Pons (tissue), 1 donor: ENCODE measurements at regions not wholly inside any gene's neighbourhood (a gene's known extent, or its start where the extent isn't known, plus 50 kb on each side); places are given as distances from the start of the nearest gene placed in this dataset.
"Not testable (repeated sequence)": the region's sequence is repeated elsewhere in the genome, so short reads cannot be mapped to it uniquely, and the experiment has no call there.

Experiments
- DNase-seq: peaks from one replicate; pipeline ENCODE4 v3.0.0-alpha.2; 2016; ENCODE audit warnings: low spot score

GRCh38 chr9:129455151-129455995, 165.5 kb downstream of the C9orf50 start:
- no peak for DNase-seq

GRCh38 chr9:129454467-129455067, 166.3 kb downstream of the C9orf50 start:
- DNase-seq: no peak

DNA sequence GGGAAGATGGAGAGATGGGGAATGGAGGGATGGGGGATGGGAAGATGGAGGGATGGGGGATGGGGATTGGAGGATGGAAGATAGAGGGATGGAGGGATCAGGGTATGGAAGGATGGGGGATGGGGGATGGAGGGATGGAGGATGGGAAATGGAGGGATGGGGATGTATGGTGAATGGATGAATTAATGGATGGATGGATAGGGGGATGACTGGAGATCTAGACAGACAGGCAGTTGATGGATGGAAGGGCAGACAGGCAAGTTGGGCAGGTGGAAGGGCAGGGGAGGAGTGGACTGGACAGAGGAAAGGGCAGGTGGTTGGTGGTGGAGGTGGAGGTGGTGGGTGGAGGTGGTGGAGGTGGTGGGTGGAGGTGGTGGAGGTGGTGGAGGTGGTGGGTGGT, 167.2 kb downstream of the C9orf50 start:
- no peak for DNase-seq

- DNase-seq: no peak
These were observed 169.2 kb downstream of the C9orf50 start for GRCh38 chr9:129451669-129452068.

- DNase-seq: peak; percentile 16
These were observed 169.7 kb downstream of the C9orf50 start for GRCh38 chr9:129451089-129451656.

GRCh38 chr9:129449066-129449465, 171.8 kb downstream of the C9orf50 start:
- DNase-seq: no peak

DNA sequence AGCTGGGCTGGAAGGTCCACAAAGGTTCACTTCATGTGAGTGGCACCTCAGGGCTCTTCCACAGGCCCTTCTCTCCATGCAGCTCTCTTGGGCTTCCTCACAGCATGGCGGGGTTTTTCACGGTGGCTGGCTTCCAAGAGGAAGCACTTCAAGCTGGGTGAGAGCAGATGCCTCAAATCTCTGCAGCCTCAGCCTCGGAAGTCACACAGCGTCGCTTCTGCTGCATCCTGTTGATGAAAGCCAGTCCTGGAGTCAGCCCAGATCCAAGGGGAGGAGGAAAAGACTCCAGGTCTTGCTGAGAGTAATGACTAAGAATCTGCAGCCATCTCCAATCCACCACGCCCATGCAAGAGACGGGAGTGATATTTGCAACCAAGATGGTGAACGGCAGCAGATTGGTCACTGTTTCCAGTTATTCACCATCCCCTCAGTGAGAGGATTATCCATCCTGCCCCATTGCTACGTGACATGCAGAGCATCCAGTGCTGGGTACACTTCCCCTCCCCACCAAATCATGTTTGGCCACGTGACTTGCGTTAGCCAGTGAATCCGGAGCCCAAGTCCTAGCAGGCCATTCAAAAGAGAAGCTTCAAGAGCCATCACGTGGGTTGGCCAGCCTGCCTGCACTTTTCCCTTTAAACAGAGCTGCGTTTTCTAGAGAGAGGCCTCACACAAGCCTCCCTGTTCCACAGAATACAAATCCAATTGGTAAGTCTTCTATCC, 173.9 kb downstream of the C9orf50 start:
- DNase-seq: peak; percentile 68

DNA sequence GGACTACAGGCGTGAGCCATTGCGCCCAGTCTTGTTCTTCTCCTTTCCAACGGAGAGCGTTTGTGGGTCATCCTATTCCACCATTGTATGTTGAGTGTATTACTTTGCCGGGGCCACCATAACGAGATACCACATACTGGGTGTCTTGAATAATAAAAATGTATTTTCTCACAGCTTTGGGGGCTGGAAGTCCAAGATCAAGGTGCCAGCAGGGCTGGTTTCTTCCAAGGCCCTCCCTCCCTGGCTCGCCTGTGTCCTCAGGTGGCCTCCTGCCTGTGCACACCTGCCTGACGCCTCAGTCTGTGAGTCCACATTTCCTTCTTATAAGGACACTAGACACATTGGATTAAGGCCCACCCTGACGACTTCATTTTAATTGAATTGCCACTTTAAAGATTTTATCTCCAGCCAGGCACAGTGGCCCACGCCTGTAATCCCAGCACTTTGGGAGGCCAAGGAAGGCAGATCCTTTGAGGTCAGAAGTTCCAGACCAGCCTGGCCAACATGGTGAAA, 175.1 kb downstream of the C9orf50 start:
- DNase-seq: no peak

- DNase-seq: not testable (repeated sequence)
These were observed 177.3 kb downstream of the C9orf50 start for GRCh38 chr9:129443515-129444164.

DNA sequence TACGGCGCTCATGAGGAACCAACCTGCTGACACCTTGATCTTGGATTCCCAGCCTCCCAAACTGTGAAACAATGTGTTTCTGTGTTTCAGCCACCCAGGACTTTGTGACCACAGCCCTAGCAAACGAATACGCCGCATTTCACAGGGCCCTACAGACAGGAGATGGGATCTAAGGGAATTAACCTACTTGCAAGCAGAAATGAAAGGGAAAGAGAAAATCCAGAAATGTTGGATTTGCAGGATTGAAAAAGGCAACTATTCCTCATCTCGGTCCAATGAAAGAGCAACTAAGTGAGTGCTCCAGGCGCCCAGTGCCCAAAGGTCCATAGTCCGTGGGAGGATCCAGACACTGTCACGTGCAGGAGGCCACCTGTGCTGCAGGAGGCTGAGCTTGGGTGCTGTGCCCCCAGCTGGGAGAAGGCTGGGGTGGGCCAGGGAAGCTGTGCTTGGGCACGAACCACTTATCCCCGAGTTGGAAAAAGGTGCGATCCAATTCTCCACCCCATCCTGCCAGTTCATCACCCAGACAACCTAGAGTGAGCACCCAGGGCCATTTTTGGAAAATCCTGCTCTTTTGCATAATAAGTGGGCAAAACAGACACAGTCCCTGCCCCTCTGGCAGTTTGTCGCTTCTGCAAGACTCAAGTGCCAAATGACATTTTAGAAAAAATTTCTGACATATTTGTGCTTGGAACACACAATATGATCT, 177.9 kb downstream of the C9orf50 start:
- DNase-seq: no peak

- no peak for DNase-seq
These were observed 179.0 kb downstream of the C9orf50 start for GRCh38 chr9:129441852-129442251.

GRCh38 chr9:129440435-129441186, 180.3 kb downstream of the C9orf50 start:
- no peak for DNase-seq

GRCh38 chr9:129439242-129439641, 181.7 kb downstream of the C9orf50 start:
- no peak for DNase-seq

- DNase-seq: no peak
These were observed 183.1 kb downstream of the C9orf50 start for GRCh38 chr9:129437626-129438323.

DNA sequence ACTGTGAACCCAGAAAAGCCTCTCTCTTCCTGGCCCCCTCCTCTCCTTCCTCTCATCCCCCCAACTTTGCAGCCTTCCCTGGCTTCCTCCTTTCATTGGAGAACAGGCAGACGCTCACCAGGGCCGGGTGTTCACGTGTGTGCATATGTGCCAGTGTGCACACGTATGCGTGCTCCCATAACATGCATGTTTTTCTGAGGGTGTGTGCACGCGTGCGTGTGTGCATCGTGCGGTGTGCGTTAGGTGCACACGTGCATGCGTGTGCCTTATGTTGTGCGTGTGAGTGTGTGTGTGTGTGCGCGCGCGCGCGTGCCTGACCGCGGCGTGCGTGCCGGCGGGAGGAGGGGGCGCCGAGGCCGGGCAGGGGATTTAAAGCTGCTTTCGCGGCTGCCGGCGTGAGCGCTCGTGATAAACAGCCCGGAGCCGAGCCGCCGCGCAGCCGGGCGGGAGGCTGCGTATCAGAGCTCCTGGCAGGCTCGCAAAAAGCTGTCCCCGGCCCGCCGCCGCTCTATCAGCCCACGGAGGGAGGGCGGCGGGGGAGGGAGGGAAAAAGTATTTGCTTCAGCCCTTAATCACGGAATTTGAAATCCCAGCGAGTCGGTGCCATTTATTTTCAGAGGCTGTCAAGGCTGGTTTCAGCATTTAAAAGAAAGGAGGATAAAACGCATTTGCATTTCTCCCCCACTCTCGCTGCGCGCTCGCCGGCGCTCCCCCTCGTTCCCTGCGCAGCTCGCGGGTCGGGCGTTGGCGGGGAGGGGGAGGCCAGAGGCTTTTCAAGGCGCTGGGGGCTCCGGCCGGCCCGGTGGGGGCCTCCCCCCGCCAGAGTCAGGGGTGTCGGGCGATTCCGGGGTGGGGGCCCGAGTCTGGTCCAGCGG, 183.9 kb downstream of the C9orf50 start:
- no peak for DNase-seq

GRCh38 chr9:129435988-129436717, 184.7 kb downstream of the C9orf50 start:
- DNase-seq: no peak

- DNase-seq: no peak
These were observed 185.6 kb downstream of the C9orf50 start for GRCh38 chr9:129435291-129435690.

DNA sequence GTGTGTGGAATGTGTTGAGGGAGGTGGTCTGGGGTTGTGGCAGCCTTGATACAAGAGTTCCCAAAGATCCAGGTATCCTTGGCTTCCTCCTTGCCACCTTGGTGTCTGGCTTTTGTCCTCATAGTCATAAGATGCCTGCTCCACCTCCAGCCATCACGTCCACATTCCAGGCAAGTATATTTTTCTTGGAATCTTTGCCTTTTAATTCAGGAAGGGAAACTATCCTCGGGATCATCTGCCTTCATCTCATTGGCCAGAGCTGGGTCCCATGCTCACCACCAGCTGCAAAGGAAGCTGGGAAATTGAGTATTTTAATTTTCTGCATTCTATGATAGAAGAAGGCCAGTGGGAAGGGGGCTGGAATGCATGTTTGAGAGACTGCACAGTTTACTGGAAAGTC, 186.7 kb downstream of the C9orf50 start:
- DNase-seq: peak; percentile 21
